Osteocyte (in vitro differentiated cells): ENCODE measurements at regions not wholly inside any gene's neighbourhood (a gene's known extent, or its start where the extent isn't known, plus 50 kb on each side); places are given as distances from the start of the nearest gene placed in this dataset.

ENCODE experiments used
- DNase-seq: peaks from one replicate; pipeline ENCODE4 v3.0.0; 2021; ENCODE audit warnings: mixed read lengths; ENCODE audit not compliant: unreplicated experiment; ENCODE audit errors: extremely low spot score
- H3K27ac Mint-ChIP-seq: one replicate; pipeline ENCODE4 v1.8.0; 2021; ENCODE audit warnings: mild to moderate bottlenecking, mixed read lengths; ENCODE audit not compliant: unreplicated experiment
- H3K27me3 Mint-ChIP-seq: one replicate; pipeline ENCODE4 v1.8.0; 2021; ENCODE audit warnings: mixed read lengths; ENCODE audit not compliant: unreplicated experiment
- H3K36me3 Mint-ChIP-seq: one replicate; pipeline ENCODE4 v1.8.0; 2021; ENCODE audit warnings: mixed read lengths; ENCODE audit not compliant: unreplicated experiment
- H3K4me1 Mint-ChIP-seq: one replicate; pipeline ENCODE4 v1.8.0; 2021; ENCODE audit warnings: mixed read lengths; ENCODE audit not compliant: unreplicated experiment
- H3K4me3 Mint-ChIP-seq: one replicate; pipeline ENCODE4 v1.8.0; 2021; ENCODE audit warnings: mild to moderate bottlenecking, moderate library complexity, mixed read lengths; ENCODE audit not compliant: unreplicated experiment
- H3K9me3 Mint-ChIP-seq: one replicate; pipeline ENCODE4 v1.8.0; 2021; ENCODE audit warnings: mixed read lengths; ENCODE audit not compliant: unreplicated experiment
- TF ChIP-seq, protein P1 (sequence below): fragments of 200-600 bp; sonication (generic); IDR thresholded peaks from 2 replicates; pipeline ENCODE4 v1.5.0; 2021; ENCODE audit warnings: antibody characterized with exemption, mild to moderate bottlenecking, moderate library complexity

DNA sequence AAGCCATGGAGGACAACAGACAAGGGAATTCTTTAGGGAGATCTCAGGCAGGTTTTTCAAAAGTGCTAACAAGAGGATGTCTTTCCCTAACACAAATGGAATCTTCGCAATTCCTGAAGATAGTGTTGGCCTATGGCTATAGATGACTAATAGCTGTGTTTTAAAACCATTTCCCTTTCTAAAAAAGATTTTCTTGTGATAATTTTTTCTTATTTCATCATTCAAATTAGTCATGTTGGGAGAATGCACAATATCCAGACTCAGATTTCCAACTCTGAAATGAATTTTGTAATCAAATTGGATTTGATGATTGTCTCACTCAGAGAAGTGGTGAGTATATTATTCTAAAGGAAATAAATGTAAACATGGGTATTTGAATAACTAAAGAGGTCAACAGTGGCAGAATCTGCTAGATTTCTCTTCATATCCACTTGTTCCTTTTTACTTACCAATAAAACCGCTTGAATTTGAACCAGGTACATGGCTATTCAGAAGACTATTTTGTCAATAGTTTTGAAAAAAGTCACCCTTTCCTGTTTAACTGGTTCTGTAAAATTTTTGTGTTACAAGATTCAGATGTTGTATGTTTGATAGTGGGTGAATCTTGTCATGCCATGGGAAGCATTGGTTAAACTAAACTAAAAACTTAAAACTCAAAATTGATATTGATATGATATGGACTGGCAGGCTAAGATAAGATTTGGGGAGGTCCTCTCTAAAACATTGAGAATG, 1223.7 kb upstream of the EYS start:
- H3K9me3 Mint-ChIP-seq, result peaks cover 3% of the 10 kb centered on the region
- TF ChIP-seq, protein P1, sequence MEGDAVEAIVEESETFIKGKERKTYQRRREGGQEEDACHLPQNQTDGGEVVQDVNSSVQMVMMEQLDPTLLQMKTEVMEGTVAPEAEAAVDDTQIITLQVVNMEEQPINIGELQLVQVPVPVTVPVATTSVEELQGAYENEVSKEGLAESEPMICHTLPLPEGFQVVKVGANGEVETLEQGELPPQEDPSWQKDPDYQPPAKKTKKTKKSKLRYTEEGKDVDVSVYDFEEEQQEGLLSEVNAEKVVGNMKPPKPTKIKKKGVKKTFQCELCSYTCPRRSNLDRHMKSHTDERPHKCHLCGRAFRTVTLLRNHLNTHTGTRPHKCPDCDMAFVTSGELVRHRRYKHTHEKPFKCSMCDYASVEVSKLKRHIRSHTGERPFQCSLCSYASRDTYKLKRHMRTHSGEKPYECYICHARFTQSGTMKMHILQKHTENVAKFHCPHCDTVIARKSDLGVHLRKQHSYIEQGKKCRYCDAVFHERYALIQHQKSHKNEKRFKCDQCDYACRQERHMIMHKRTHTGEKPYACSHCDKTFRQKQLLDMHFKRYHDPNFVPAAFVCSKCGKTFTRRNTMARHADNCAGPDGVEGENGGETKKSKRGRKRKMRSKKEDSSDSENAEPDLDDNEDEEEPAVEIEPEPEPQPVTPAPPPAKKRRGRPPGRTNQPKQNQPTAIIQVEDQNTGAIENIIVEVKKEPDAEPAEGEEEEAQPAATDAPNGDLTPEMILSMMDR, result no peak

DNA sequence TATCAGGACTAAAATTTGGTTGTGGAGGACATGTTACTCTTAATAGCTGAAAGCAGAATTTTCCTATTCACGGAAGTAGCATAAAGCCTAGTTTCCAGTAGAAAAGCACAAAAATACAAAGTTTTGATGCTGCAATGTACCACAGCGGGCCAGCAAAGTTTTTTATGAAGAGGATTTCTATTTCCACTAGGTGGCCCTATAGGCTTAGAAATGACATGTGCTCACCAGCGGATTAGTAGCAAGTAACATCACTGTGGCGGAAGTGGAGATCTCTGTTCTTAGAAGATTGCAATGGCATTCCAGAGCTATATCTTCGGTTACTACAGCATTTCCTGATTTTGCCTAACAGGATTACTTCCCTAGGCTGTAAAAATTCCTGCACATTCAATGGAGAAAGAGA, 1219.0 kb upstream of the EYS start:
- DNase-seq, result no peak
- peaks cover 6% of the 10 kb centered on the region for H3K27me3 Mint-ChIP-seq
- H3K36me3 Mint-ChIP-seq, result peaks cover 4% of the 10 kb centered on the region
- H3K4me1 Mint-ChIP-seq, result peaks cover 6% of the 10 kb centered on the region
- TF ChIP-seq, protein P1, result peak; percentile 48
- peaks cover 7% of the 10 kb centered on the region for H3K9me3 Mint-ChIP-seq
- no peak overlapping the region for H3K4me3 Mint-ChIP-seq
- no peak overlapping the region for H3K27ac Mint-ChIP-seq

More for the DNA sequence above, 1223.7 kb upstream of the EYS start:
- no peaks in the 10 kb centered on the region for H3K27me3 Mint-ChIP-seq
- H3K27ac Mint-ChIP-seq, result no peak overlapping the region
- no peak overlapping the region for H3K4me3 Mint-ChIP-seq
- H3K36me3 Mint-ChIP-seq, result no peaks in the 10 kb centered on the region
- H3K4me1 Mint-ChIP-seq, result peaks cover 6% of the 10 kb centered on the region
- no peak for DNase-seq

DNA sequence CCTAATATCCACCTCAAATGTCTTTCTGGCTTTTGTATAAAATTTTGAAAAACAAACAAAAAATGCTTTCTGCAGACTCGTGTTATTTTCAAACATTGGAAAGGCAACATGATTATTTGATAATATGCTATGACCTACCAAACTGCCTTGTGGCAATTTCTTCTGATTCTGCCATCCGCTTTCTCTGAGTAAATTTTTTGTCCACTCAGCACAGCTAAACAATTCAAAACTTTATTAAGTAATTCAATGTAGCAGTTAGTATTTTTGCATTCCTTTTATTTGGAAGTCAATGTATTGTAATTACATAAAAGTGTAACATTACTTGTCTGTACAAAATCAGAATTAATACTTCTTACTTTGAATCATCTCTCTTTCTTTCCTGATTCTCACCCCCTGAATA, 1206.6 kb upstream of the EYS start:
- H3K27ac Mint-ChIP-seq, result no peak overlapping the region
- H3K27me3 Mint-ChIP-seq, result peaks cover 24% of the 10 kb centered on the region
- H3K9me3 Mint-ChIP-seq, result no peaks in the 10 kb centered on the region
- TF ChIP-seq, protein P1, result no peak
- H3K36me3 Mint-ChIP-seq, result no peaks in the 10 kb centered on the region
- no peak for DNase-seq
- H3K4me3 Mint-ChIP-seq, result no peak overlapping the region
- no peaks in the 10 kb centered on the region for H3K4me1 Mint-ChIP-seq

DNA sequence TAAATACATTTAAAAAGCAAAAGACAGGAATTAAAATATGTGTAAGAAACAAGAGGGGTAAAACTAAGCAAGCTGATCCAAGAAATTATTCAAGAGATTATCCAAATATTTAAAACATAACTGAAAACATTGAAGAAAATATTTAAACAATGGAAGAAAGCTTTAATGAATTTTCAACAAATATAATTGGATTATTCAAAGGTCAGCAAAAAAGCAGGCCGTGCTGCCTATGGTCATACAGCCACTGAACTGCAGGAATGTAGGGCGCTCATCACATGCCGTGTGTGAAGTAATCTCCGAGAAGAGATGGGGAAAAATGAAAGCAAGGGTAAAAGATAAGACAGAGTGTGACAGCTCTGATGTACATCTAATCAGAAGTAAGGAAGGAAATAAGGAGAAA, 1195.4 kb upstream of the EYS start:
- no peaks in the 10 kb centered on the region for H3K36me3 Mint-ChIP-seq
- no peaks in the 10 kb centered on the region for H3K4me1 Mint-ChIP-seq
- no peak for DNase-seq
- TF ChIP-seq, protein P1, result no peak
- no peaks in the 10 kb centered on the region for H3K9me3 Mint-ChIP-seq
- H3K4me3 Mint-ChIP-seq, result no peak overlapping the region
- H3K27ac Mint-ChIP-seq, result no peak overlapping the region
- peaks cover 8% of the 10 kb centered on the region for H3K27me3 Mint-ChIP-seq

DNA sequence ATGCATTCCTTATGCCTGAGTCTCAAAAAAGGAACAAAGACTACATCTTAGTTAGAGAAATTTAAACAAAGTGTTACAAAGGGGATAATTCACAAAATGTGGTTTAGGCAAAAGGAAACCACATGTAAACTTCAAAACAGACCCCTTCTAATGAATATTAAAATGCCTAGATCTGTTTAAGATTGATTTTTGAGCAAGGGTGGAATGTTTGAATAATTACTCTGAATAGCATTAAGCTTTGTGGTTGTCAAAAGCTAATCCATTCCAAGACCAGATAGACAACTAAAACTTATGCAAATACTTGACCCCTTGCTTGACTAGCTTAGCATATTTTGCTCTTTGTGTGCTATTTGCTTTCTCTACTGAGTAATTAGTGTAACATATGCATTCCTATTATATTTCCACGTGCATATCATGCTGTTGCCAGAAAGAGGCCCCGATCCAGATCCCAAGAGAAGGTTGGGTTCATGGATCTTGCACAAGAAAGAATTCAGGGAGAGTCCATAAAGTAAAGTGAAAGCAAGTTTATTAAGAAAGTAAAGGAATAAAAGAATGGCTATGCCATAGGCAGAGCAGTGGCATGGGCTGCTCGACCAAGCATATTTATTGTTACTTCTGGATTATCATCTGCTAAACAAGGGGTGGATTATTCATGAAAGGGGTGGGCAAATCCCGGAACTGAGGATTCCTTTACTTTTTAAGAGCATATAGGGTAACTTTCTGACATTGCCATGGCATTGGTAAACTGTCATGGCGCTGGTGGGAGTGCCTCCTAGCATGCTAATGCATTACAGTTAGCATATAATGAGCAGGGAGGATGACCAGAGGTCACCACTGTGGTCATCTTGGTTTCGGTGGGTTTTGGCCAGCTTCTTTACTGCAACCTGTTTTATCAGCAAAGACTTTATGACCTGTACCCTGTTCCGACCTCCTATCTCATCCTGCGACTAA, 1193.4 kb upstream of the EYS start:
- TF ChIP-seq, protein P1, result no peak
- no peak for DNase-seq
- H3K36me3 Mint-ChIP-seq, result no peaks in the 10 kb centered on the region

More for the DNA sequence above, 1193.4 kb upstream of the EYS start:
- Mint-ChIP-seq H3K27ac (no peak overlapping the region), H3K4me1 (no peaks in the 10 kb centered on the region), H3K9me3 (no peaks in the 10 kb centered on the region), H3K4me3 (no peak overlapping the region), H3K27me3 (peaks cover 3% of the 10 kb centered on the region)
